IMR-90 (cell line): ENCODE measurements at regions not wholly inside any gene's neighbourhood (a gene's known extent, or its start where the extent isn't known, plus 50 kb on each side); places are given as distances from the start of the nearest gene placed in this dataset.

Experiments used
- ATAC-seq: fragments of 200-7000 bp; cut with Tn5 transposase; 2 replicates; pipeline ENCODE4 v1.9.1; 2020; ENCODE audit warnings: low read depth, mild to moderate bottlenecking, moderate library complexity
- BruUV-seq: library from RNA; stranded (reverse); fragments of 400-500 nt; replicated peaks from 2 replicates; lab custom pipeline; 2021; lab: Mats Ljungman, UMichigan
- CTCF ChIA-PET: fragments of 300-600 bp; formaldehyde crosslinking; extraction: SDS; loops from one replicate; lab custom pipeline; 2021; ENCODE audit warnings: antibody characterized with exemption; lab: Yijun Ruan, JAX
- POLR2A ChIA-PET: fragments of 300-600 bp; sonication (Branson Sonifier 250); formaldehyde crosslinking; loops from one replicate; lab custom pipeline; 2022; ENCODE audit warnings: antibody characterized with exemption; ENCODE audit not compliant: unreplicated experiment; lab: Charles Lee
- DNase-seq: peaks from one replicate; pipeline ENCODE4 v3.0.0; 2013
- H2AFZ ChIP-seq: replicated peaks from 2 replicates; pipeline ENCODE3; 2013; ENCODE audit warnings: low read length, mild to moderate bottlenecking; ENCODE audit not compliant: poor library complexity
- H2AK5ac ChIP-seq: 2 replicates; pipeline ENCODE4 v1.6.1; 2013; ENCODE audit warnings: low read depth, low read length, inconsistent platforms
- H2AK9ac ChIP-seq: replicated peaks from 2 replicates; pipeline ENCODE3; 2013; ENCODE audit warnings: mild to moderate bottlenecking, low read depth, low read length, moderate library complexity; ENCODE audit not compliant: poor library complexity
- H2BK120ac ChIP-seq: 2 replicates; pipeline ENCODE4 v1.6.1; 2013; ENCODE audit warnings: low read depth, low read length, inconsistent platforms
- H2BK15ac ChIP-seq: 3 replicates; pipeline ENCODE4 v1.6.1; 2013; ENCODE audit warnings: low read depth, low read length, inconsistent platforms
- H2BK20ac ChIP-seq: 2 replicates; pipeline ENCODE4 v1.6.1; 2013; ENCODE audit warnings: low read depth, mild to moderate bottlenecking, inconsistent platforms, low read length, moderate library complexity
- H2BK5ac ChIP-seq: 2 replicates; pipeline ENCODE4 v1.6.1; 2013; ENCODE audit warnings: mild to moderate bottlenecking, low read depth, low read length, inconsistent platforms; ENCODE audit not compliant: poor library complexity, severe bottlenecking
- H3K14ac ChIP-seq: replicated peaks from 2 replicates; pipeline ENCODE4 v1.6.1; 2013; ENCODE audit warnings: low read depth, low read length, inconsistent platforms
- H3K18ac ChIP-seq: 2 replicates; pipeline ENCODE4 v1.6.1; 2013; ENCODE audit warnings: low read depth, low read length, control low read depth
- H3K23ac ChIP-seq: 2 replicates; pipeline ENCODE4 v1.6.1; 2013; ENCODE audit warnings: low read depth, low read length, inconsistent platforms
- H3K27ac ChIP-seq: 2 replicates; pipeline ENCODE4 v1.5.1; 2013; ENCODE audit warnings: mild to moderate bottlenecking, control low read depth, low read length; ENCODE audit not compliant: insufficient read depth
- H3K27me3 ChIP-seq: 2 replicates; pipeline ENCODE4 v1.6.1; 2013; ENCODE audit warnings: low read length; ENCODE audit not compliant: control insufficient read depth, insufficient read depth
- H3K36me3 ChIP-seq: 2 replicates; pipeline ENCODE4 v1.6.1; 2013; ENCODE audit warnings: low read length, mixed read lengths; ENCODE audit not compliant: control insufficient read depth, insufficient read depth
- H3K4ac ChIP-seq: 2 replicates; pipeline ENCODE4 v1.6.1; 2013; ENCODE audit warnings: low read depth, low read length, inconsistent platforms
- H3K4me1 ChIP-seq: 2 replicates; pipeline ENCODE4 v1.6.1; 2013; ENCODE audit warnings: low read length, mixed read lengths; ENCODE audit not compliant: control insufficient read depth, insufficient read depth
- H3K4me2 ChIP-seq: 2 replicates; pipeline ENCODE4 v1.6.1; 2013; ENCODE audit warnings: low read depth, mild to moderate bottlenecking, control low read depth, low read length, moderate library complexity
- H3K4me3 ChIP-seq: 2 replicates; pipeline ENCODE4 v1.5.1; 2013; ENCODE audit warnings: low read depth, mild to moderate bottlenecking, control low read depth, low read length, moderate library complexity; ENCODE audit not compliant: insufficient read depth
- H3K56ac ChIP-seq: 2 replicates; pipeline ENCODE4 v1.6.1; 2013; ENCODE audit warnings: low read length, inconsistent platforms; ENCODE audit not compliant: insufficient read depth; ENCODE audit errors: extremely low read depth
- H3K79me1 ChIP-seq, 2 experiments: 2 replicates each; pipeline ENCODE4 v1.6.1; 2013; ENCODE audit warnings: low read length in 2 of 2, inconsistent platforms in 1 of 2, low read depth in 1 of 2
- H3K9ac ChIP-seq: 2 replicates; pipeline ENCODE4 v1.6.1; 2013; ENCODE audit warnings: low read depth, low read length, control low read depth
- H3K9me1 ChIP-seq: 2 replicates; pipeline ENCODE4 v1.6.1; 2013; ENCODE audit warnings: low read length, inconsistent platforms; ENCODE audit not compliant: insufficient read depth
- H3K9me3 ChIP-seq: 2 replicates; pipeline ENCODE4 v1.6.1; 2013; ENCODE audit warnings: low read length; ENCODE audit not compliant: control insufficient read depth, insufficient read depth
- H4K20me1 ChIP-seq: 2 replicates; pipeline ENCODE4 v1.6.1; 2013; ENCODE audit warnings: low read length, inconsistent platforms; ENCODE audit not compliant: insufficient read depth
- H4K5ac ChIP-seq: 2 replicates; pipeline ENCODE4 v1.6.1; 2013; ENCODE audit warnings: mild to moderate bottlenecking, low read depth, low read length, control low read depth
- H4K8ac ChIP-seq, 2 experiments: 2 replicates each; pipeline ENCODE4 v1.6.1; 2013; ENCODE audit warnings: low read depth in 2 of 2, low read length in 2 of 2, control low read depth in 1 of 2, inconsistent platforms in 1 of 2
- H4K91ac ChIP-seq: 2 replicates; pipeline ENCODE4 v1.6.1; 2013; ENCODE audit warnings: low read depth, low read length, inconsistent platforms; ENCODE audit not compliant: insufficient read depth
- CHD1 ChIP-seq: IDR thresholded peaks from 2 replicates; pipeline ENCODE4 v1.6.1; 2012; ENCODE audit warnings: low read depth, low read length, improper control_type of control experiment
- ELK1 ChIP-seq: fragments of 150-350 bp; IDR thresholded peaks from 2 replicates; pipeline ENCODE4 v1.6.1; 2016; ENCODE audit warnings: low read depth, mild to moderate bottlenecking, low read length, moderate library complexity, borderline replicate concordance
- FOS ChIP-seq: fragments of 150-350 bp; IDR thresholded peaks from 2 replicates; pipeline ENCODE4 v1.6.1; 2016; ENCODE audit warnings: low read depth, low read length
- MAFK ChIP-seq: IDR thresholded peaks from 2 replicates; pipeline ENCODE4 v1.6.1; 2012; ENCODE audit warnings: low read depth, low read length, improper control_type of control experiment
- MAZ ChIP-seq: IDR thresholded peaks from 2 replicates; pipeline ENCODE4 v1.6.1; 2012; ENCODE audit warnings: low read depth, mild to moderate bottlenecking, low read length, improper control_type of control experiment, moderate library complexity, borderline replicate concordance
- MXI1 ChIP-seq: IDR thresholded peaks from 2 replicates; pipeline ENCODE4 v1.6.1; 2012; ENCODE audit warnings: low read depth, mild to moderate bottlenecking, low read length, moderate library complexity, borderline replicate concordance
- NFE2L2 ChIP-seq: fragments of 150-350 bp; IDR thresholded peaks from 2 replicates; pipeline ENCODE4 v1.6.1; 2016; ENCODE audit warnings: low read depth, mild to moderate bottlenecking, low read length
- RAD21 ChIP-seq: IDR thresholded peaks from 2 replicates; pipeline ENCODE4 v1.6.1; 2012; ENCODE audit warnings: low read length, improper control_type of control experiment
- RCOR1 ChIP-seq: IDR thresholded peaks from 2 replicates; pipeline ENCODE4 v1.6.1; 2012; ENCODE audit warnings: mild to moderate bottlenecking, low read length, improper control_type of control experiment; ENCODE audit not compliant: insufficient replicate concordance
- SMC3 ChIP-seq: fragments of 150-350 bp; IDR thresholded peaks from 2 replicates; pipeline ENCODE4 v1.6.1; 2016; ENCODE audit warnings: low read depth, mild to moderate bottlenecking, antibody characterized with exemption, low read length, moderate library complexity
- WGBS, 2 experiments: methylation state at CpG; one replicate each; pipeline versions ENCODE4 v1.1.5 to v1.1.7; 2013; ENCODE audit warnings: missing lambda C conversion rate in 2 of 2; ENCODE audit not compliant: insufficient read length in 1 of 2; ENCODE audit errors: extremely low coverage in 2 of 2; 5-methylcytosine and 5-hydroxymethylcytosine counted together
- dilution Hi-C: fragments of 300-500 bp; cut with HindIII; formaldehyde crosslinking; loops from one replicate; pipeline ENCODE4 v1.14.3; 2018; ENCODE audit warnings: low sequenced_read_pairs; ENCODE audit not compliant: unreplicated experiment
- in situ Hi-C: fragments of 300-500 bp; cut with MboI; formaldehyde crosslinking; loops from 3 replicates; pipeline ENCODE4 v1.14.3; 2019; ENCODE audit warnings: low sequenced_read_pairs, inconsistent platforms, mixed read lengths
- intact Hi-C: fragments of 100-400 bp; cut with micrococcal nuclease; formaldehyde crosslinking; loops from 2 replicates; pipeline ENCODE4 v1.10.0; 2022

DNA sequence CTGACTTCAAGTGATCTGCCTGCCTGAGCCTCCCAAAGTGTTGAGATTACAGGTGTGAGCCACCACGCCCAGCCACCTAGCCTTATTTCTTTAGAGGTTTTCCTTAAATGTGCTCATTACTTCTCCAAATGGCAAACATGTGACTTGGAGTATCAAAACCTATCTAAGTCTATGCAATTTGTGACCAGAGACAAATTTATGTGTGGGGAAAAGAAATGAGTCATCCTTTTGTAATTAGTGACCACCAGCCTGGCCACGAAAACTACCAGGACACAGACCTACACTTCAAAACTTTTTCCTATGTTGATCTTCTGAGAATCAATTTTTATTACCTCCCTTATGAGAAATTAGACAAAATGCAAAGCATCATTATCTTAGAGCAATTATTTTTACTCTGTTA lies 64.6 kb upstream of the OGFRL1 start:
- intact Hi-C loops = no loop called here
- no peak for ATAC-seq
- peaks cover 6% of the 10 kb centered on the region for H3K9me1 ChIP-seq

More for the DNA sequence above, 64.6 kb upstream of the OGFRL1 start:
- POLR2A ChIA-PET = no interaction called here
- Histone ChIP-seq H4K91ac (no peak overlapping the region), H2BK20ac (no peak overlapping the region), H3K4ac (no peak overlapping the region), H3K23ac (no peak overlapping the region), H3K14ac (no peak overlapping the region), H2AFZ (no peak overlapping the region), H2BK5ac (no peak overlapping the region), H3K56ac (no peak overlapping the region), H2BK15ac (no peak overlapping the region; the same call in 2 of the 3 replicates), H2AK5ac (no peak overlapping the region), H3K27ac (no peak overlapping the region), H3K4me3 (no peak overlapping the region), H3K4me1 (peaks cover 2% of the 10 kb centered on the region), H2BK120ac (no peak overlapping the region), H3K36me3 (no peaks in the 10 kb centered on the region), H4K20me1 (no peaks in the 10 kb centered on the region), H3K4me2 (no peak overlapping the region), H3K79me1 (no peaks in the 10 kb centered on the region), H3K27me3 (no peaks in the 10 kb centered on the region), H4K5ac (no peak overlapping the region), H3K9me3 (no peaks in the 10 kb centered on the region), H4K8ac (no peak overlapping the region), H3K9ac (no peak overlapping the region), H3K18ac (no peak overlapping the region), H2AK9ac (no peak overlapping the region)
- no TSS peak for BruUV-seq
- no peak for DNase-seq
- dilution Hi-C loops (no loop called here), in situ Hi-C loops (no loop called here)
- TF ChIP-seq MAZ (no peak), SMC3 (no peak), FOS (no peak), RAD21 (no peak), MXI1 (no peak), RCOR1 (no peak), CHD1 (no peak), NFE2L2 (no peak), ELK1 (no peak), MAFK (no peak)
- CTCF ChIA-PET = interaction anchor here (0.7 kb wide), 1 partner anchor 44 kb away, joined by 3 read pairs; no protein-coding TSS in a partner anchor
- WGBS, 2 experiments = no CpG with 5 or more reads among the region's 2 CpGs
